ENCODE measurements at regions not wholly inside any gene's neighbourhood (a gene's known extent, or its start where the extent isn't known, plus 50 kb on each side); places are given as distances from the start of the nearest gene placed in this dataset.

GRCh38 chr12:71236133-71236660 is 78.4 kb upstream of the TSPAN8 start:
- CTCF ChIA-PET = interaction anchor here (2.7 kb wide), 1 partner anchor 15 kb away, joined by 8 read pairs; no protein-coding TSS in a partner anchor
- no peak for TF ChIP-seq CTCF (IDR thresholded peaks at IDR 0.05; ENCODE audit: control extremely low read depth, extremely low read depth, low read depth, missing control alignments)
- POLR2A ChIA-PET = no interaction called here
- DNase-seq (ENCODE audit: extremely low spot score) = no peak

GRCh38 chr12:71233083-71233482 is 75.3 kb upstream of the TSPAN8 start:
- POLR2A ChIA-PET = no interaction called here
- DNase-seq (ENCODE audit: extremely low spot score) = no peak
- CTCF ChIA-PET = interaction anchor here (1.6 kb wide), 1 partner anchor 10 kb away, joined by 3 read pairs; no protein-coding TSS in a partner anchor
- TF ChIP-seq CTCF (IDR thresholded peaks at IDR 0.05; ENCODE audit: control extremely low read depth, extremely low read depth, low read depth, missing control alignments) = no peak

- CTCF ChIA-PET = no interaction called here
- TF ChIP-seq CTCF (IDR thresholded peaks at IDR 0.05; ENCODE audit: control extremely low read depth, extremely low read depth, low read depth, missing control alignments) = no peak
- POLR2A ChIA-PET = no interaction called here
- DNase-seq (ENCODE audit: extremely low spot score) = no peak
These were observed 72.7 kb upstream of the TSPAN8 start for GRCh38 chr12:71230542-71230941.

- no peak for DNase-seq (ENCODE audit: extremely low spot score)
- ChIA-PET POLR2A (no interaction called here), CTCF (interaction anchor here (1.3 kb wide), 1 partner anchor 18 kb away, joined by 3 read pairs; no protein-coding TSS in a partner anchor)
- no peak for TF ChIP-seq CTCF (IDR thresholded peaks at IDR 0.05; ENCODE audit: control extremely low read depth, extremely low read depth, low read depth, missing control alignments)
These were observed 65.3 kb upstream of the TSPAN8 start for GRCh38 chr12:71223139-71223538.

GRCh38 chr12:71222436-71222835 is 64.6 kb upstream of the TSPAN8 start:
- no peak for DNase-seq (ENCODE audit: extremely low spot score)
- POLR2A ChIA-PET = no interaction called here
- no peak for TF ChIP-seq CTCF (IDR thresholded peaks at IDR 0.05; ENCODE audit: control extremely low read depth, extremely low read depth, low read depth, missing control alignments)
- CTCF ChIA-PET = no interaction called here

GRCh38 chr12:71220260-71220659 is 62.5 kb upstream of the TSPAN8 start:
- POLR2A ChIA-PET = no interaction called here
- CTCF ChIA-PET = no interaction called here
- no peak for TF ChIP-seq CTCF (IDR thresholded peaks at IDR 0.05; ENCODE audit: control extremely low read depth, extremely low read depth, low read depth, missing control alignments)

More at GRCh38 chr12:71220260-71220659, 62.5 kb upstream of the TSPAN8 start:
- no peak for DNase-seq (ENCODE audit: extremely low spot score)
